Activated CD8-positive, alpha-beta T cell treated with anti-CD3 and anti-CD28 coated beads for 36 hours (primary cell): ENCODE measurements at regions not wholly inside any gene's neighbourhood (a gene's known extent, or its start where the extent isn't known, plus 50 kb on each side); places are given as distances from the start of the nearest gene placed in this dataset.

ENCODE experiments used
- ATAC-seq: fragments of 200-7000 bp; cut with Tn5 transposase; one replicate; pipeline ENCODE4 v1.10.0; 2021; ENCODE audit warnings: mild to moderate bottlenecking, moderate library complexity
- CTCF ChIA-PET: fragments of 350-600 bp; sonication (Branson Sonifier 250); formaldehyde crosslinking; loops from one replicate; lab custom pipeline; 2021; ENCODE audit warnings: antibody characterized with exemption; lab: Charles Lee
- POLR2A ChIA-PET: fragments of 350-600 bp; sonication (Branson Sonifier 250); formaldehyde crosslinking; loops from one replicate; lab custom pipeline; 2021; ENCODE audit warnings: antibody characterized with exemption; lab: Charles Lee
- DNase-seq: peaks from one replicate; pipeline ENCODE4 v3.0.0-alpha.2; 2020
- H3K27ac Mint-ChIP-seq: one replicate; pipeline ENCODE4 v1.8.0; 2021; ENCODE audit warnings: mild to moderate bottlenecking, mixed read lengths
- H3K27me3 Mint-ChIP-seq: one replicate; pipeline ENCODE4 v1.8.0; 2021; ENCODE audit warnings: mixed read lengths
- H3K36me3 Mint-ChIP-seq: one replicate; pipeline ENCODE4 v1.8.0; 2021; ENCODE audit warnings: low read depth, mixed read lengths
- H3K4me1 Mint-ChIP-seq: one replicate; pipeline ENCODE4 v1.8.0; 2021; ENCODE audit warnings: low read depth, mixed read lengths
- H3K4me3 Mint-ChIP-seq: one replicate; pipeline ENCODE4 v1.8.0; 2021; ENCODE audit warnings: mild to moderate bottlenecking, moderate library complexity, mixed read lengths
- H3K9me3 Mint-ChIP-seq: one replicate; pipeline ENCODE4 v1.8.0; 2021; ENCODE audit warnings: mixed read lengths
- CTCF ChIP-seq: fragments of 200-600 bp; IDR thresholded peaks from one replicate; pipeline ENCODE4 v1.8.0; 2022; ENCODE audit warnings: antibody characterized with exemption, mild to moderate bottlenecking
- intact Hi-C: fragments of 100-400 bp; cut with micrococcal nuclease; formaldehyde crosslinking; loops from one replicate; pipeline ENCODE4 v1.10.0; 2022

- Mint-ChIP-seq H3K27ac (no peak overlapping the region), H3K27me3 (no peaks in the 10 kb centered on the region), H3K4me3 (no peak overlapping the region), H3K4me1 (no peaks in the 10 kb centered on the region), H3K9me3 (peaks cover 12% of the 10 kb centered on the region), H3K36me3 (no peaks in the 10 kb centered on the region)
- intact Hi-C loops, result no loop called here
- no peak for ATAC-seq
- TF ChIP-seq CTCF, result no peak
- ChIA-PET CTCF (no interaction called here), POLR2A (no interaction called here)
- DNase-seq, result no peak
Observed at GRCh38 chr5:13215370-13215769, 729.1 kb downstream of the DNAH5 start.

GRCh38 chr5:13214182-13214581 is 730.3 kb downstream of the DNAH5 start:
- POLR2A ChIA-PET, result no interaction called here
- DNase-seq (no peak), ATAC-seq (no peak)
- CTCF ChIA-PET, result no interaction called here
- Mint-ChIP-seq H3K4me3 (no peak overlapping the region), H3K36me3 (no peaks in the 10 kb centered on the region), H3K27ac (no peak overlapping the region), H3K9me3 (peaks cover 12% of the 10 kb centered on the region), H3K4me1 (no peaks in the 10 kb centered on the region), H3K27me3 (no peaks in the 10 kb centered on the region)
- TF ChIP-seq CTCF, result no peak
- intact Hi-C loops, result no loop called here

- no peak overlapping the region for H3K27ac Mint-ChIP-seq
- no peak for ATAC-seq
- H3K9me3 Mint-ChIP-seq, result peaks cover 3% of the 10 kb centered on the region
- H3K27me3 Mint-ChIP-seq, result no peaks in the 10 kb centered on the region
- no peak for TF ChIP-seq CTCF
- H3K36me3 Mint-ChIP-seq, result no peaks in the 10 kb centered on the region
- intact Hi-C loops, result no loop called here
- no peak for DNase-seq
- POLR2A ChIA-PET, result no interaction called here
- no peaks in the 10 kb centered on the region for H3K4me1 Mint-ChIP-seq
- CTCF ChIA-PET, result no interaction called here
- H3K4me3 Mint-ChIP-seq, result no peak overlapping the region
Observed at GRCh38 chr5:13212886-13213285, 731.6 kb downstream of the DNAH5 start.

GRCh38 chr5:13211064-13211463 is 733.4 kb downstream of the DNAH5 start:
- CTCF ChIA-PET, result no interaction called here
- Mint-ChIP-seq H3K27me3 (no peaks in the 10 kb centered on the region), H3K27ac (no peak overlapping the region), H3K9me3 (peaks cover 3% of the 10 kb centered on the region), H3K4me3 (no peak overlapping the region), H3K36me3 (no peaks in the 10 kb centered on the region), H3K4me1 (no peaks in the 10 kb centered on the region)
- intact Hi-C loops, result no loop called here
- no peak for TF ChIP-seq CTCF
- POLR2A ChIA-PET, result no interaction called here
- no peak for ATAC-seq
- DNase-seq, result no peak

GRCh38 chr5:13207112-13207511 is 737.4 kb downstream of the DNAH5 start:
- ATAC-seq (no peak), DNase-seq (no peak)
- H3K9me3 Mint-ChIP-seq, result peaks cover 5% of the 10 kb centered on the region
- no peak for TF ChIP-seq CTCF
- no peaks in the 10 kb centered on the region for H3K36me3 Mint-ChIP-seq
- no peak overlapping the region for H3K4me3 Mint-ChIP-seq
- intact Hi-C loops, result no loop called here
- ChIA-PET POLR2A (no interaction called here), CTCF (no interaction called here)
- H3K27me3 Mint-ChIP-seq, result no peaks in the 10 kb centered on the region
- H3K27ac Mint-ChIP-seq, result no peak overlapping the region
- no peaks in the 10 kb centered on the region for H3K4me1 Mint-ChIP-seq
